OCI-LY7 (cell line): ENCODE measurements at regions not wholly inside any gene's neighbourhood (a gene's known extent, or its start where the extent isn't known, plus 50 kb on each side); places are given as distances from the start of the nearest gene placed in this dataset.

Source experiments
- BruUV-seq: library from RNA; stranded (reverse); fragments of 400-500 nt; replicated peaks from 2 replicates; lab custom pipeline; 2021; lab: Mats Ljungman, UMichigan
- CTCF ChIA-PET: fragments of 300-600 bp; sonication (Branson Sonifier 250); formaldehyde crosslinking; loops from one replicate; lab custom pipeline; 2022; ENCODE audit warnings: antibody characterized with exemption; ENCODE audit not compliant: unreplicated experiment; lab: Charles Lee
- POLR2A ChIA-PET: fragments of 300-600 bp; sonication (Branson Sonifier 250); formaldehyde crosslinking; loops from one replicate; lab custom pipeline; 2022; ENCODE audit warnings: antibody characterized with exemption; lab: Charles Lee
- DNase-seq: peaks from one replicate; pipeline ENCODE4 v3.0.0-alpha.2; 2015; ENCODE audit warnings: low spot score
- H2AFZ ChIP-seq: fragments of 200-600 bp; sonication (generic), shearing (Covaris generic); 2 replicates; pipeline ENCODE4 v1.6.1; 2014; ENCODE audit warnings: mild to moderate bottlenecking, antibody characterized with exemption, low read length, moderate library complexity
- H3K27ac ChIP-seq: fragments of 200-600 bp; sonication (generic); 2 replicates; pipeline ENCODE4 v1.5.1; 2014; ENCODE audit warnings: mixed run types, low read depth, mild to moderate bottlenecking, moderate library complexity, low read length, inconsistent platforms; ENCODE audit not compliant: poor library complexity, severe bottlenecking
- H3K36me3 ChIP-seq: fragments of 200-600 bp; sonication (generic); 2 replicates; pipeline ENCODE4 v1.6.1; 2014; ENCODE audit warnings: mild to moderate bottlenecking, antibody characterized with exemption, low read length, moderate library complexity, mixed read lengths; ENCODE audit not compliant: insufficient read depth
- H3K4me1 ChIP-seq: fragments of 200-600 bp; sonication (generic); 2 replicates; pipeline ENCODE4 v1.5.1; 2014; ENCODE audit warnings: mild to moderate bottlenecking, low read length; ENCODE audit not compliant: insufficient read depth, poor library complexity, severe bottlenecking
- H3K4me2 ChIP-seq: fragments of 200-600 bp; sonication (generic); 2 replicates; pipeline ENCODE4 v1.6.1; 2014; ENCODE audit warnings: mild to moderate bottlenecking, low read length
- H3K4me3 ChIP-seq: fragments of 200-600 bp; sonication (generic); 2 replicates; pipeline ENCODE4 v1.5.1; 2014; ENCODE audit warnings: mild to moderate bottlenecking, low read depth, low read length; ENCODE audit not compliant: poor library complexity, severe bottlenecking
- H3K79me2 ChIP-seq: fragments of 200-600 bp; sonication (generic); 2 replicates; pipeline ENCODE4 v1.6.1; 2016; ENCODE audit warnings: low read depth, mild to moderate bottlenecking, low read length, moderate library complexity, mixed read lengths; ENCODE audit not compliant: insufficient read depth
- H3K9me2 ChIP-seq: fragments of 200-600 bp; sonication (generic); 2 replicates; pipeline ENCODE4 v1.6.1; 2016; ENCODE audit warnings: mild to moderate bottlenecking, low read length, mixed read lengths; ENCODE audit not compliant: insufficient read depth
- H3K9me3 ChIP-seq: fragments of 200-600 bp; sonication (generic); 2 replicates; pipeline ENCODE4 v1.6.1; 2014; ENCODE audit warnings: mild to moderate bottlenecking, mixed run types, low read length, mixed read lengths
- H4K20me1 ChIP-seq: fragments of 200-600 bp; sonication (generic); 2 replicates; pipeline ENCODE4 v1.6.1; 2014; ENCODE audit warnings: mild to moderate bottlenecking, antibody characterized with exemption, low read length, moderate library complexity, mixed read lengths; ENCODE audit not compliant: insufficient read depth
- EZH2phosphoT487 ChIP-seq: fragments of 200-600 bp; sonication (generic); IDR thresholded peaks from 2 replicates; pipeline ENCODE4 v1.6.1; 2018; ENCODE audit warnings: low read depth, borderline replicate concordance, mild to moderate bottlenecking, mixed run types, antibody characterized with exemption, low read length, moderate library complexity, mixed read lengths
- intact Hi-C: fragments of 100-400 bp; cut with micrococcal nuclease; formaldehyde crosslinking; loops from one replicate; pipeline ENCODE4 v1.10.0; 2022; ENCODE audit not compliant: unreplicated experiment
- TF ChIP-seq, protein P1 (sequence below): fragments of 200-600 bp; sonication (generic); conservative IDR thresholded peaks from 2 replicates; pipeline ENCODE4 v1.5.1; 2014; ENCODE audit warnings: mild to moderate bottlenecking, antibody characterized with exemption, low read length, moderate library complexity, mixed read lengths

DNA sequence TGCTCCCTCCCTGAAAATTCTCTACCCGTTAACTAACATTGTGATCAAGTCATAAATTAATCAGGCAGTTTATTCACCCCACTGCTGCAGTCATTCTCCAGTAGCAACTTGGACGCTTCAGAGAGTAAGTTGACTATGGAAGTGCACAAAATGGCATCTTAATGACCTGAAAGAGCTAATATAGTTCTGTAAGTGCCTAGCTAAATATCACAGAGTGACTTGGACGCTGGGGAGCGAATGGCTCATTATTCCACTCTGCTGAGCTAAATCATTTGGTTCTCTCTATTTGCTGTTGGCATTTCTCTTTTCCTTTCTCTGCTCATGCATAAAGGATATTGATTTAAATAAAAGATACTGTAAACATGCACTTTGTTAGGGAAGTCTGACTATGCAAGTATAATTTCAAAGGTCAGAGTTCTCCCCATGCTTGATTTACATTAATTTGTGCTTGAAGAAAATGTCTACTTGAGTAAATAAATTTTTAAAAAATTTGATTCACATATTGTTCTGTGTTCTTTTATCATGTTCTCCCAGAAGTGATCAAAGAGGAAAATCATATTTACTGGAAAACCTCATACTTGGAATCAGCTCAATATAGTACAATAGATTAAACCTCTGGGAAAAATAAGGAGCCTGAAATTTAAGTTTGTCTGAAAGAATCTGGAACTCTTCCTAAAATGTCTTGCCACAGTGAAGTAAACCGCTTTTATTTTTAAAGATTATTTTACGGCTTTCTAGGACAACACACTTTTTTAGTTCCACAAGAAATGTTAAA is 169.5 kb upstream of the HAPLN1 start:
- POLR2A ChIA-PET, result interaction anchor here (0.7 to 2.3 kb wide), 3 partner anchors 12 to 575 kb away, joined by 3 to 10 read pairs (median 4); no protein-coding TSS in a partner anchor

DNA sequence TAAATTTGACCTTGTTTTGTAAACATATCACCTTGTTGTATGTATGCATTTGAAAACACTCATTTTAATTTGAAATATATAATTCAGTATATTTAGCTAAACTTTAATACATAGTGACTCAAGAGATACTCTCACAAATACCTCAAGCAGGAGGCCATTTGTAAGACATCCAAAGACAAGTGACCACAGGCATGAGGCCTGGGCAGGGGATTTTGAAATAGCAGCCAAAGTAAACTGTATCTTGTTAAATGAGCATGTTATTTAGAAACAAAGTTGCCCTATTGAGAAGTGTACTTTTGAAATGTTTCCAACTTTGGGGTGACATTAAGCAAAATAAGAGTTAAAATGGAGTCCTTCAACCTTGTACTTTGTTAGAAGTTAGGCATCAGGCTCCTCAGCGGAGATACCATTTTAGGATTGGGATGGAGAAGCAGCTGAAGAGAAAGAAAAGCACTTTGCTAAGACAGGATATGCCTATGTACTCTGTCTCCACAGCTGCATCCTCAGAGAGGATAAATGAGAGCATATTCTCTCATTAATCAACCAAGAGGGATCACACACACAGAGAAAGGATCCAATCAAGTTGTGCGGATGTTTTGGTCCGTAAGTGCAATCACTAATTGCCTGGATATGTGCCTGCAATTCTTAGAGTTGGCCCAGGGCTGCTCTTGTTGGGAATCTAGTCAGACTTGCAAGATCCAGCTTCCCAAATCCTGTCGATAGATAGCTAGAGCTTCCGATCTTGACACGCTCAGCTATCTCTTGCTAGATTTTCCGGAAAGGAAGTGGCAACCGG is 157.5 kb upstream of the HAPLN1 start:
- no peak for TF ChIP-seq EZH2phosphoT487
- TF ChIP-seq, protein P1, sequence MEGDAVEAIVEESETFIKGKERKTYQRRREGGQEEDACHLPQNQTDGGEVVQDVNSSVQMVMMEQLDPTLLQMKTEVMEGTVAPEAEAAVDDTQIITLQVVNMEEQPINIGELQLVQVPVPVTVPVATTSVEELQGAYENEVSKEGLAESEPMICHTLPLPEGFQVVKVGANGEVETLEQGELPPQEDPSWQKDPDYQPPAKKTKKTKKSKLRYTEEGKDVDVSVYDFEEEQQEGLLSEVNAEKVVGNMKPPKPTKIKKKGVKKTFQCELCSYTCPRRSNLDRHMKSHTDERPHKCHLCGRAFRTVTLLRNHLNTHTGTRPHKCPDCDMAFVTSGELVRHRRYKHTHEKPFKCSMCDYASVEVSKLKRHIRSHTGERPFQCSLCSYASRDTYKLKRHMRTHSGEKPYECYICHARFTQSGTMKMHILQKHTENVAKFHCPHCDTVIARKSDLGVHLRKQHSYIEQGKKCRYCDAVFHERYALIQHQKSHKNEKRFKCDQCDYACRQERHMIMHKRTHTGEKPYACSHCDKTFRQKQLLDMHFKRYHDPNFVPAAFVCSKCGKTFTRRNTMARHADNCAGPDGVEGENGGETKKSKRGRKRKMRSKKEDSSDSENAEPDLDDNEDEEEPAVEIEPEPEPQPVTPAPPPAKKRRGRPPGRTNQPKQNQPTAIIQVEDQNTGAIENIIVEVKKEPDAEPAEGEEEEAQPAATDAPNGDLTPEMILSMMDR, result no peak
- Histone ChIP-seq H3K36me3 (no peaks in the 10 kb centered on the region), H3K9me3 (no peaks in the 10 kb centered on the region), H2AFZ (no peak overlapping the region), H4K20me1 (no peaks in the 10 kb centered on the region), H3K4me2 (no peak overlapping the region), H3K9me2 (no peaks in the 10 kb centered on the region), H3K27ac (no peak overlapping the region), H3K4me3 (no peak overlapping the region), H3K4me1 (no peaks in the 10 kb centered on the region), H3K79me2 (no peaks in the 10 kb centered on the region)
- CTCF ChIA-PET, result no interaction called here
- BruUV-seq, result no TSS peak
- intact Hi-C loops, result no loop called here
- no peak for DNase-seq
- POLR2A ChIA-PET, result interaction anchor here (0.7 to 2.2 kb wide), 2 partner anchors 11 to 206 kb away, joined by 3 to 10 read pairs; no protein-coding TSS in a partner anchor

More for the DNA sequence above, 169.5 kb upstream of the HAPLN1 start:
- intact Hi-C loops, result no loop called here
- no peak overlapping the region for H3K4me2 ChIP-seq
- CTCF ChIA-PET, result no interaction called here
- H3K9me3 ChIP-seq, result no peaks in the 10 kb centered on the region
- no peak overlapping the region for H3K27ac ChIP-seq
- H3K9me2 ChIP-seq, result no peaks in the 10 kb centered on the region
- no peak for DNase-seq
- no peaks in the 10 kb centered on the region for H3K79me2 ChIP-seq
- no peak overlapping the region for H2AFZ ChIP-seq
- no peak for TF ChIP-seq EZH2phosphoT487
- TF ChIP-seq, protein P1, result no peak
- H4K20me1 ChIP-seq, result no peaks in the 10 kb centered on the region
- BruUV-seq, result no TSS peak
- H3K4me3 ChIP-seq, result no peak overlapping the region
- no peaks in the 10 kb centered on the region for H3K36me3 ChIP-seq
- H3K4me1 ChIP-seq, result no peaks in the 10 kb centered on the region
